HG02610 (cell line): ENCODE measurements at regions not wholly inside any gene's neighbourhood (a gene's known extent, or its start where the extent isn't known, plus 50 kb on each side); places are given as distances from the start of the nearest gene placed in this dataset.

Experiments used
- ATAC-seq: cut with Tn5 transposase; IDR thresholded peaks from one replicate; pipeline ENCODE4 v1.9.1; 2021; ENCODE audit warnings: mild to moderate bottlenecking, moderate library complexity; ENCODE audit not compliant: unreplicated experiment

DNA sequence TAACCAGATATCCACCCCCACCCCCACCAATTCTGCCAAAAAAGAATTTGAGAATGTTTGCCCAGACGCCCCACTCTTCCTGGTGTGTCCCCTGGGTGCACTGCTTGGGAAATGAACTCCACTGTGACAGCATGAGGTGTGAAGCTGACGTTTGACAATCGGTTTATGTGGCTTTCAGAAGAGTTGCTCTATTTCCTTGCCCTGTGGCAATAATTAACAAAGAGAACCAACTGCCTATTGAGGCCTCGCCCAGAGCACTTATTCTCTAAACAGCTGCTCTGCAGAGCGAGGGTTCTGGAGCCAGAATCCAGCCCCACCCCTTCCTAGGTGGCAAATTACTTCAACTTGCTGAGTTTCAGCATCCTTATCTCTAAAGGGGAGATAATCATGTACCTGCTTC, 115.8 kb upstream of the SIX3 start:
- no peak for ATAC-seq

DNA sequence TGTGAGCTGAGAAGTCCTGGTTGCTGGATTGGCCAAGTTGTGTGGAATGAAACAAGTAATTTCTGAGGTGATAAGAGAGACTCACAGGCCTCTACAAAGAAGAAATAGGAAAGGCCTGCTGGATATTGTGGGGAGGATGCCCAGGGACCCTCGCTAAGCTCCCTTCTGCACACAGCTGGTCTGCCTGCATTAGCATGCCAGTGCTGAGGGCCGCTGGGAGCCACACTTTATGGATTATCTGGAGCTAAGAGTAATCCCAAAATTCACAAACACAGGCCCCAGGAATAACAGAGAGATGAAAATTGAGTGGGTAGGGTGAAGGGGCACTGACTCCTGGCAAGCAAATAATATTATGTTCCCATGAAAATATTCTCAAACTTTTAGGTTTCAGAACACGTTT, 114.9 kb upstream of the SIX3 start:
- no peak for ATAC-seq

DNA sequence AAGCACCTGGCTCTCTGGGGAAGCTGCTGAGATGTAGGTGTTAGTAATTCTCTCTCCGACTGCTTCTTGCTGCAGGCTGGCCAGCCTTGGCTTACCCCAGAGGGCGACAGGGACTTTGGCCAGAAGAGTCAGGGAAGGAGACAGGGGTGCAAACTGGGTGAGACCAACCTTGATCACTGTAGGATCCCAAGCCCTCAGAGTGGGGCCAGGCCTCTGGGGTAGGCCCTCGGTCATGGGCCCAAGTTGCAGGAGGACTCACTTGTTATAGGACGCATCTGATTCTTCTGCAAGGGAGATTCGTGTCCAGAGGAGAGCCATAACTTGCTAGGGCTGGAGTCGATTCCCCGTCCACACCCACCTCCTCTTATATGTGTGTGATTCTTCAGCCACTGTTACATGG, 111.7 kb upstream of the SIX3 start:
- ATAC-seq = no peak

DNA sequence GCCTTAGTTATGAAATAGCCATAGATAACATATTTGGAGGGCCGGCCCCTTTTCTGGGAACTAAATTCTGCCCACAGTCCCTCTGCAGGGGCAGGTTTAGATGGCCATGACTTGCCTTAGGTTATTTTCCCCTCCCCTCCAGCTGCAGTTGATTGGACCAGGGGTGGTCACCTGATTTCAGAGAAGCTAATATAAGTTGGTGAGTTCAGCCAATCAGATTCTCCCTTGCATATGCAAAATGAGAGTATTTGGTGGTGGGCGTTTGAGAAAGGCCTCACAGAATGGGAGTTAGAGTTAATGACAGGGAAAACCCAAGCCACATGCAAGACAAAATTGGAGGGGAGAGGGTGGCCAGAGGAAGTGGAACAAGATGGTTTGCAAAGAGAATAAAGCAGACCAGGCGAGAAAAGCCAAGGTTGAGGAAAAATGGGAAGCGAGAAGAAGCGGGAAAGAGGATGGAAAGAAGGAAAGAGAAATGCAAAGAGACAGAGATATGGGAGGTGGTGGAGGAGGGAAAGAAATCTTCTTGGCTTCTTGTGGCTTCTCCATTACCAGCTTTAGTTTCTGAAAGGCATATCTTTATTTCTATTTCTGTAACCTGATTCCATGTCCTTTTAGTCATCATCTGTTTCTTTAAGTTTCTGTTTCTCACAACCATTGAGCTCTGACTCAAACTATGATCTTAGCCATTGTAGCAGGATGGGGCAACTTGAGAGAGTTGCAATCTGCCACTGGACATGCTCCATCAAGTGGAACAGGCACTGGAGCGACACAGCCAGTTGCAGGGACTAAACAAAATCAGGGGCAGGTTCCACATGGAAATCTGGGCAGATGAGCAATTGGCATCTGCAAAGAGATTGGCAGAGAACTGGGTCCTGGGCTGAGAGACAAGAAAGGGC, 108.1 kb upstream of the SIX3 start:
- peak; percentile 59 for ATAC-seq

DNA sequence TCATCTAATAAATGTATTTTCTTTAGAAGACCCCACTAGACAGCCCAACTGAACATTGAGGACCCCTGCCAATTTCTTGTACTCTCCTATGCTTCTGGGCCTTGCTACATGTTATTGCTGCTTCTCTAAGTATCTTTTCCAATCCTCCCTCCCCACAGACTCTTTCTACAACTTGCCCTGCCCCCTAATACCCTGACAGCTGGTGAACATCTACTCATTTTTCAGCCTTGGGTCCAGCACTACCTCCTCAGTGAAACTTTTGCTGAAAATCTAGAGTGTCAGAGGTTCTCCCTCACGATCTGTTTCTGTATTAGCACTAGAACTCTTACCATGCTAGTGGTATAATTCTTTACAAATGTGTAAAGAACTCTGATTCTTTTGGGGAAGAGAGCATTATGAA, 106.8 kb upstream of the SIX3 start:
- no peak for ATAC-seq

DNA sequence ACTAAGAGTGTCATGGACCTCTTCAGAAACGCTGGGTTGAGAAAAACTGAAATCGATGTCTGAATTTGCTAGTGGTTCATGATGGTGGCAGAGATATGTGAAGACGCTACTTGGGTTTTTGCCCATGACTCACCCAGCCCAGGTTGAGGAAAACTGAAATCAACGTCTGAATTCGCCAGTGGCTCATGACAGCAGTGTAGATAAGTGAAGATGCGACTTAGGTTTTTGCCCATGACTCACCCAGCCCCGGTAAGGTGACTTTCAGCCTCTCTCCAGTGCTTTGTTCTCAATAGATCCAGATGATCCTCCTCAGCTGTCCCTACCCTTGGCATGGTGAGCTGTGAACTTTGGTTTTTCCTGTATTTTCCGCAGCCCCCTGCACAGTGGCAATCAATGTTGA, 105.3 kb upstream of the SIX3 start:
- ATAC-seq = peak; percentile 73

DNA sequence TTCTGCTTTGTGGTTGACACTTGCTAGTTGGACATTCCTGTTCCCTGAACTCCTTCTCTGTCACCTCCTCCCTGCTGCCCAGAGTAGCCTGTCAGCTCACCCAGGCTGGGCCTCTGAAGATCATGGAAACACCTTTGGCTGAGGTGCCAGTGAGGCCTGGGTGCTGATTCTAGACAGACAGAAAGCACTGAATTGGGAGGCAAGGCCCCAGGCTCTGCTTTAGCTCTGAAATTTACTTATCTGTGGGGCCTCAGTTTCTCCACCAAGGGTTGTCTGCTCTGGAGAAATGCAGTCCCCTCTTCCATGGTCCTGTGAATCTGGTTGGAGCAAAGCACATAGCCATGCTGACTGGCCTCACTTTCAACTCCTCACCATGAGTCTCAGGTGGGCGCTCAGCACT, 104.6 kb upstream of the SIX3 start:
- no peak for ATAC-seq

DNA sequence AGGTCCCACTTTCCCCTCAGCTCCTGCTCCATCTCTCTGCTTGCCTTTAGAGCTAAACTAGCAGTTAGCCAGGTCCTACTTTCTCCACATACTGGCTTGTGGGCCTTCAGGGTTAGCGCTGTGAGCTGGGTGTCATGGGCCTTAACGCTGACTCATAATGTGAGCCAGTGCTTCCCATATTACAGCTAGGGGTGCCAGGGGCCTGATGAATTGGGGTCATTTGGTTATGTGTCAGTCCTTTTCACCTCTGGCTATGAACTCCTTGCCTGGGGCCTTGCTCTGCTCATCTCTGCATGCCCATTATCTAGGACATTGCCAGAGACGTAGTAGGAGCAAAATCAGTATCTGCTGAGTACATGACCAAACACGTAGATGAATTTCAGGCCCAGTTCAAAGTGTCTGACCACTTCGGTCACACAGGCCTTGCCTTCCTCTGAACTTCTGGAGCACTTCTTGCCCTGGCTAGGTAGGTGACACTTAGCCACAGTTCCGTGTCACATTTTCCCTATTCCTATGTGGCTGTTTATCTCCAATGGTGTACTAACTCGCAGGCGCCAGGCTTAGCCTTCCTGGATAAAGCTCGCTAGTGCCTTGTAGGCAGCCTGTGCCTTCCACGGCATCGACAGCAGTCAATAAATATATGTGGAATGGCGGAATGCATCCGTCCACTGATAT, 103.2 kb upstream of the SIX3 start:
- no peak for ATAC-seq

DNA sequence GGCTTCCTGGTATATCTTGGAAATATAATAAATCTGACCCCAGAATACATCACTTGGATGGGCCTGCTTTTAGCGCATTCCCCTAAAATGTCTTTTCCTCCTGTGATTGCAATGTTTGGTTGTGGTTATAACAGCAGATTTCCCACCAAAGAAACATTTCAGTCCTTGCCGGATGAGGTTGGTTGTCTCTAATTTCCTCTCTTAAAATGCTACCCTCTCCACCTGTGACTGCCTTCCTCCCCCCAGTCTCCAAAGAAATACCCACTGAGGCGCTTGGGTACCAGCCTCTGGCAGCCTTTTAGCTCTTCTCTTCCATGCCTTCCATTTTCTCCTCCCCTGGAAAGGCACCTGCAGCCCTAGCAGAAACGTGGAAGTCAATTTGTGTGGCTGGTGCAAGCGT, 102.1 kb upstream of the SIX3 start:
- ATAC-seq = no peak

DNA sequence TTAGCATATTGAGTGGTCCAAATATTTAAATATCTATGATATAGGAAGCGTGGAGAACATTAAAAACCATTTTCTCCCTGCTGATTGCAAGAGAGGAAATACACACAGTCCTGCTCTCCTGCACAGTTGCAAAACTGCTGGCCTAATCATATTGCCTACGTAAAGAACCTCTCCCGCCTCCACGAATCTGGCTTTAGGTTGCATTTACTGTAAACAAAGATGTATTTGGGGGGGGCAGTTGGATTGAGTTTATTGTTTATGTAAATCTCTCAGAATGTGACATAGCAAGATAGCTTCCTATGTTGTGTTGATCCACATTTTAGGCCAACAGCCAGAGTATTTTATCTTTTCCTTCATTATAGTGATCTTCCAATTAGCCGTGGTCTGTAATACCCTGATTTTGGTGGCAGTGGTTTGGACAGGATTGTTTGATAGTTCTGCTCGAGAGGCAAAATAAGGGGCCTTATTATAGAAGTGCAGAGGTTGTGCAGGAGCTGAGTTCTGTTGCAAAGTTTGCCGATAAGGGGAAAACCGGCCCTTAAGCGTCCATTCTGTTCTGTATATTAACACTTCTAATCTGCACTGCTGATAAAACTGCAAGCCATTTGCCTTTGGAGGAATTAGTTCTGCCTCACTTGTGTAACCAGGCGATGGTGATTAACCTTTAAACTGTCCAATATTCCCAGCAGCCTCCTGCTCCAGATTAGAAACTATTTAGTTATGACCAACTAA, 101.6 kb upstream of the SIX3 start:
- ATAC-seq = no peak

DNA sequence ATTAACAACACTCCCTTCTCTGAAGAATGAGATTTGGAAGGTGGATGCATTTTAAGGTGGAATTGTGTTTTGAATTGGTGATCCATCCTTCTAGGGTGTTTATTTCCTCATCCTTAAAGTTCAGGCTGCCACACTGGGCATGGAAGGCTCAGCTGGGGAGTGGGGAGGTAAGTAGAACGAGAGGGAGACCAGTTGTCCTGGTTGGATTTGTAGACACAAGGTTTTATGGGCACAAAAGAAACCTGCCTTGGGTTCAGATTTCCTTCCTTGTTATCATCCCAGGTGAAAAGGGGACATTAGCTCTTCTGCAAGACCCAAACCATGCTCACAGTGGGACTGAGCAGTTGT, 101.0 kb upstream of the SIX3 start:
- no peak for ATAC-seq

DNA sequence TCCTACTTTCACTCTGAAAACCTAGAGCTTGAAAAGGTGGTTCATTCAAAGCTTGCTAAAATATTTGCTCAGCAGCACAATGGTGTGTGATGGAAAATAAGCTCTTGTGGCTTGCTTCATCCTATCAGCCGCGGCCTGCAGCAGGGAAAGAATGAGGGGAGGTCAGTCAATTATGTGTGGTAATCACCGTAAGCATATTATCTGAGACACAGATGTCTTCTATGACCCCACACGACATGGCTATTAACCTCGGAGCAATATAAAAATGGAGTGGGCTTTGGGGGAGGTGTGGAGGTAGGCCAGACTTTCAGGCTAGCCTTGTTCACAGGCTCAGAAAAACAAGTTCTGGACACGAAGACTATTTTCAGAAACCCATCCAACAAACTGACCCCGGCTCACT, 98.4 kb upstream of the SIX3 start:
- no peak for ATAC-seq

DNA sequence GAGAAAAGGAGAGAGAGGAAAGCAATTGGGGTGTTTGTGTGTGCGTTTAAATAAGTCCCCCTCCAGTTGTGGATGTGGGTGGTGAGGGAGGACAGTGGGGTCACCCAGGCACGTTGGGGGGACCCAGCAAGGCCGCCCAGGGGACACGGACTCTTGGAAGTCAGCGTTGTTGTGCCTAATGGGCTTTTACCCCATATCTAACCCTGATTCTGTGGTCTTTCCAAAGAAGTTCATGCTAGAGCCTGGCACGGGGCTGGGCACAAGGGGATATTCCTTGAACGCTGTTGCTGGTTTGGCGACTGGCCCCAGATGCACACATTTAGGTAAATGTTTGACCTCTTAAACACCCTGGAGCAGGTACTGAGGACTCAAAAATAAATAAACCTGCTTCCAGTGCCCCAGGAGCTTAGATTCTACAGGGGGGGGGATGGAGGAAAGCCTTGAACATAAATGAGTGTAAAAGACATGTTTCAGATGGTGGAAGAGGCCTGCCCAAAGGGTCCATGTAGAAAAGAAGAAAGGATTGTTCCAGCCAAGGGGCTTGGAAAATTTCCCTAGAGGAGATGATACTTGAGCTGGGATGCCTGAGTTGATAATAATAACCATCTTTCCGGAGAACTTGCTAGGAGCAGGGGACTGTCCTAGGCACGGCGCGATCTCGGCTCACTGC, 97.7 kb upstream of the SIX3 start:
- ATAC-seq = no peak

DNA sequence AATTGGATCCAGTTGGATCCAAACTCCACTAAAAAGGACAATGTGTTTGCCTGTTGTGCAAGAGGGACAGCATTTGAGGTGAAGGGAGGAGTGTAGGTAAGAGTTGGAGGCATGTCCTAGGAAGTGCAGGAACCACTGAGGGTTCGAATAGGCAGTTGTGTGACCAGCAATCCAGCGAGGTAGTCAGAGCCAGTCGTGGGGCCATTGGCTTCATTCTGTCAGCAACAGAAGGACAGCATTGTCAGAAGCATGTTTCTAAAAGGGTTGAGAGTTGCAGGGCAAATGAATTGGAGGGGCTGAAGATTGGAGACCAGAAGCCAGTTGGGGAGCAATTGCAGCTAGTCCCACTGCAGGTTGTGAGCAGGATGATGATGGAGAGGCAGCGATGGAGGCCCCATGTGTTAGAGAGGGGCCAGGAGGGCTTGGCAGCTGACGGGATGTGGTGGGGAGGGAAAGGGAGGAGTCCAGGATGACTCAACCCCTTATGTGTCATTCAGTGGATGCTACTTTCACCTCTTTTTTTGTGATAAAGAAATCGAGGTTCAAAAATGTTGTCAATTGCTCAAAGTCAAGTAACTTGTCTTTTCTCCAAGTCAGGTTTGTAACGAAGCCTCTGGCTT, 96.7 kb upstream of the SIX3 start:
- no peak for ATAC-seq

DNA sequence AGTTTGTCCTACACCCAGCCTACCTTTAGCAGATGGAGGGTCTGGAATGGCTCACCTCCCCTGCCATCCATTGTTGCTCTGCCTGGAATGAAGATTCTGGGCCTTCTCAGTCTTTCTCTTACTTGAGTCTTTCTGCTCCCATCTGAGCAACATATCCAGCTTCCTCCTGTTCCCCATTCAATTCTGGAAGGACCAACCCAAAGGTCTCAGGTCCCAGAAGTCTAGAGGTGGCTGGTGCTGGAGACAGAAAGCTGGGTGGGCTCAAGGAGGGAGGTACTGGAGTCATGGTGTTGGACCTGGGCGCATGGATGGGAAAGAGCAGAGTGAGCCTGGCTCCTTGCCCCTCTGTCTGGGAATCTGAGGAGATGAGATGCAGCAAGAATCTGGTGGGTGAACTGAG, 93.5 kb upstream of the SIX3 start:
- no peak for ATAC-seq

DNA sequence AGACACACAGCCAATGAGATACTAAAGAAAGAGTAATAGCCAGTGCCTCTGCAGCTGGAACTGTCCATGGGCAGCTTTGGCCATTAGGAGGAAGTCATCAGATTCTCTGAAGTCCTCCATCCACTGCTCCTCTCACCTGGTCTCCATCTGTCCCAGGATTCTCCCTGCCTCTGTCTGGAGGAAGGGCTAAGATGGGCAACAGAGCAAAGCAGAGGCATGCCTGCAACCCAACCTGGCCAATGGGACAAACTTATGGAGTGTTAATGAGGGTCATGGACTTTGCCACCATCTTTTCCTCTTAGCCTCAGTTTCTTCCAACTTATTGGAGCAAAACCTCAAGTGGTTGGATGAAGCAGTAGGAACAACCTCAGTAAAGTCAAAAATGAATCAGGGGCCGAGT, 91.5 kb upstream of the SIX3 start:
- ATAC-seq = no peak

DNA sequence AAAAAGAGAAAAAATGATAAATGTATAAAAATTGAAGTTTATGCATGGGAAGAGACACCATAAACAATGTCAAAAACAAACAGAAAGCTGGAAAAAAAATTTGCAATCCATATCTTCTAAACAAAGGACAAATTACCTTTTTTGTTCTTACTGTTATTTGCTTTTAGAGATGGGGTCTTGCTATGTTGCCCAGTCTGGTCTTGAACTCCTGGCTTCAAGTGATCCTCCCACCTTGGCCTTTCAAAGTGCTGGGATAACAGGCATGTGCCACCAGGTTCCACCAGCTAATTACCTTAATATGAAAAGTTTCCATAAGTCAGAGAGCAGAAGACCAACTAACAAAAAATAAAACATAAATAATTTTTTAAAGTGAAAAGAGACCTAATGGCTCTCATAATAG, 90.0 kb upstream of the SIX3 start:
- ATAC-seq = no peak

DNA sequence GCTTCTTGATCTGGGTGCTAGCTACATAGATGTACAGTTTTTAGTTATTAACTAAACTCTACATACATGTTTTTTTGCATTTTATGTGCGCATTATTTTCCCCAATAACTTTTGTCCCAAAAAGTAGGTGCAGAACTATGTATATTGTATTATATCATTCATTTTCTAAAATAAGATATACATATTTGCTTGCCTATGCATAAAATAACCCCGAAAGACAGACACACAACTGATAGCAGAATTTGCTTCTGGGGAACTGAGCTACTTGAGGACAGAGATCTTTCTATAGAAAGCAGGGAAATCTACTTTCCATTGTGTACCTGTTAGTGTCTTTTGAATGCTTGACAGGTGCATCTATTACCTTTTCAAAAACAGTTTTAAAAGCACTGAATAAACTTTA, 88.9 kb upstream of the SIX3 start:
- no peak for ATAC-seq

DNA sequence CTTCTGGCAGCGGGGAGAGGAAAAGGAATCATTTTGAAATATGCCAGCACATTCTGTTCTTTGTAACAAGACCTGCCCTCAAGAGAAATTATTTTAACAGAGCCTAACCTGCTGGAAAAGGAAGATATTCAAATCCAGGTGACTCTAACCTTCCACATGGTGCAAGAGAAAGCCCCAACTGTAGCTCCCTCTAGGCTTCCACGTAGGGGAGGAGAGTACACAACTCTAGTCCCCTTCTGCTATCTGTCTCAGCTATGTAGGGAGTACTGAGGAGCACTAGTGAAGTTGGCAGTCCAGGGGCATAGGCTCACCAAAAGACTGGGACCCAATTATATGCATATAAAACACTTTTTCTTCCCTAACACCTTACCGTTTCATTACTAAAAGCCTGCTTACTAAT, 82.2 kb upstream of the SIX3 start:
- ATAC-seq = no peak

DNA sequence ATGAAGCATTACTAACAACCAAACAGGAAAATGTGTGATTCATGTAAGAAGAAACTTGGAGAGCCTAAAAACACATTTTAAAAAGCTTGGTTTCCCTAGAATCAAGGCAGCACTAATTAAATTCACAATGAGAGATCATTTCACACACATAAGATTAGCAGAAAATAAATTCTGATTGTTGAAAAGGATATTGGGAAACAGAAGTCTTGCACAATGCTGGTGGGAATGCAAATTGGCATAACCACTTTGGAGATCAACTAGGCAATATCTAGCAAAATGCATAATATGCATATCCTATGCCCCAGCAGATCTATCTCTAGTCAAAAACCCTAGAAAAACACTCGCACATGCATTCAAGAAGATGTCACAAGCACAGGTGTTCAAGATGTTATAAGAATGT, 75.3 kb upstream of the SIX3 start:
- ATAC-seq = no peak

DNA sequence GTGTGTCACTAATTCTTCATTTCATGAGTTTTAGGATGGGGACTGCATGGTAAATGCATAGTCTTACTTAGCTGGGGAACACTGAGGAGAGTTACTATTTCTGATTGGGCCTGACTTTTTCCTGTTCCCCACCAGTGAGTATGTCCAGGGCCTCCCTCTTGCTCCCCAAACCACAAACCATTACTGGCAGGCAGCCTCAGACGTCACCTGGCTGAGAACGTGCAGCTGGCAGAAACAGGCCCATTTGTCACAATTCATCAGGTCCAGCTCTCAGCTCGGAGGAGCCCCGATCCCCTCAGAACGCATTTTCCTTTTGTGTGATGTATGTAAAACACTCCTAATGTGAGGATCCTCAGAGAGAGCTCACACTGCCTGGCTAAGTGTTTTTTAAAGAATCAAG, 71.7 kb upstream of the SIX3 start:
- no peak for ATAC-seq
